Right lobe of liver (tissue), 6 donors: ENCODE measurements at regions not wholly inside any gene's neighbourhood (a gene's known extent, or its start where the extent isn't known, plus 50 kb on each side); places are given as distances from the start of the nearest gene placed in this dataset.
"Not testable (repeated sequence)": the region's sequence is repeated elsewhere in the genome, so short reads cannot be mapped to it uniquely, and the experiment has no call there.

Source experiments
- ATAC-seq, 4 donors: fragments of 200-7000 bp; cut with Tn5 transposase; one replicate each; pipeline ENCODE4 v1.9.1; 2020; ENCODE audit warnings: mild to moderate bottlenecking in 4 of 4, moderate library complexity in 4 of 4
- DNase-seq, 3 donors: peaks; one replicate each; pipeline ENCODE4 v3.0.0-alpha.2; 2020
- H3K27ac ChIP-seq, 3 donors: fragments of 200-600 bp; one replicate each; pipeline ENCODE4 v1.8.0; 2022
- H3K27me3 ChIP-seq, 2 donors: fragments of 200-600 bp; one replicate each; pipeline ENCODE4 v1.8.0; 2022
- H3K36me3 ChIP-seq, 4 donors: fragments of 200-600 bp; sonication (generic) in 1 of 4; one replicate each; pipeline versions ENCODE4 v1.5.1 to v1.8.0; 2017 to 2022; ENCODE audit warnings: control low read depth in 1 of 4
- H3K4me1 ChIP-seq, 4 donors: fragments of 200-600 bp; sonication (generic) in 1 of 4; one replicate each; pipeline versions ENCODE4 v1.5.1 to v1.8.0; 2017 to 2022; ENCODE audit warnings: control low read depth in 1 of 4
- H3K4me3 ChIP-seq, 3 donors: fragments of 200-600 bp; one replicate each; pipeline ENCODE4 v1.8.0; 2022
- H3K9me3 ChIP-seq, 4 donors: fragments of 200-600 bp; sonication (generic) in 1 of 4; one replicate each; pipeline versions ENCODE4 v1.5.1 to v1.8.0; 2017 to 2022; ENCODE audit warnings: control low read depth in 1 of 4
- POLR2A ChIP-seq: fragments of 450-650 bp; IDR thresholded peaks from one replicate; pipeline ENCODE4 v1.6.1; 2017; ENCODE audit warnings: antibody characterized with exemption, mild to moderate bottlenecking
- WGBS: methylation state at CpG from one replicate; pipeline ENCODE4 v1.1.6; 2018; ENCODE audit warnings: low coverage, low lambda C conversion rate; ENCODE audit not compliant: insufficient coverage; ENCODE audit errors: missing lambda C conversion rate; 5-methylcytosine and 5-hydroxymethylcytosine counted together
- intact Hi-C, 2 donors: fragments of 100-400 bp; cut with DNase I; formaldehyde crosslinking; loops; one replicate each; pipeline versions ENCODE4 v1.11.2 to v1.14.1; 2022
- TF ChIP-seq, protein P1 (sequence below), 4 donors: fragments of 200-600 bp in 3 of 4; fragments of 450-650 bp in 1 of 4; IDR thresholded peaks; one replicate each; pipeline versions ENCODE4 v1.5.1 to v1.8.0; 2016 to 2022; ENCODE audit warnings: antibody characterized with exemption in 4 of 4, mild to moderate bottlenecking in 2 of 4
- donor health status: DM: no; HTN: yes; CAD: no.
- donor health status: DM: no; HTN: no; CAD: no.
- donor health status: DM: no; HTN: no; CAD: no.
- donor health status: DM: no; HTN: yes; CAD: no.
- donor health status: DM: no; HTN: yes; CAD: no.

GRCh38 chr9:134570711-134571325, 70.8 kb upstream of the COL5A1 start:
- Histone ChIP-seq H3K36me3 (no peaks in the 10 kb centered on the region), H3K4me1 (no peaks in the 10 kb centered on the region), H3K9me3 (no peaks in the 10 kb centered on the region), H3K27me3 (no peaks in the 10 kb centered on the region), H3K4me3 (no peak overlapping the region), H3K27ac (no peak overlapping the region)
- intact Hi-C loops: no loop called here
- DNase-seq: peak; percentile 10 to 30 (median 28)
- ATAC-seq: peak in 1 of 4 donors; percentile 7
- TF ChIP-seq POLR2A: no peak
- TF ChIP-seq, protein P1, sequence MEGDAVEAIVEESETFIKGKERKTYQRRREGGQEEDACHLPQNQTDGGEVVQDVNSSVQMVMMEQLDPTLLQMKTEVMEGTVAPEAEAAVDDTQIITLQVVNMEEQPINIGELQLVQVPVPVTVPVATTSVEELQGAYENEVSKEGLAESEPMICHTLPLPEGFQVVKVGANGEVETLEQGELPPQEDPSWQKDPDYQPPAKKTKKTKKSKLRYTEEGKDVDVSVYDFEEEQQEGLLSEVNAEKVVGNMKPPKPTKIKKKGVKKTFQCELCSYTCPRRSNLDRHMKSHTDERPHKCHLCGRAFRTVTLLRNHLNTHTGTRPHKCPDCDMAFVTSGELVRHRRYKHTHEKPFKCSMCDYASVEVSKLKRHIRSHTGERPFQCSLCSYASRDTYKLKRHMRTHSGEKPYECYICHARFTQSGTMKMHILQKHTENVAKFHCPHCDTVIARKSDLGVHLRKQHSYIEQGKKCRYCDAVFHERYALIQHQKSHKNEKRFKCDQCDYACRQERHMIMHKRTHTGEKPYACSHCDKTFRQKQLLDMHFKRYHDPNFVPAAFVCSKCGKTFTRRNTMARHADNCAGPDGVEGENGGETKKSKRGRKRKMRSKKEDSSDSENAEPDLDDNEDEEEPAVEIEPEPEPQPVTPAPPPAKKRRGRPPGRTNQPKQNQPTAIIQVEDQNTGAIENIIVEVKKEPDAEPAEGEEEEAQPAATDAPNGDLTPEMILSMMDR (IDR thresholded peaks at IDR 0.05): no peak
- 70% methylated on average over 5 of the region's 18 CpGs for WGBS

- no peak for TF ChIP-seq POLR2A
- TF ChIP-seq, protein P1 (IDR thresholded peaks at IDR 0.05): no peak
- Histone ChIP-seq H3K36me3 (no peaks in the 10 kb centered on the region), H3K9me3 (no peaks in the 10 kb centered on the region), H3K27me3 (no peaks in the 10 kb centered on the region), H3K27ac (no peak overlapping the region), H3K4me3 (no peak overlapping the region), H3K4me1 (no peaks in the 10 kb centered on the region)
- peak in 2 of 4 donors; percentile 32 to 34 for ATAC-seq
- intact Hi-C loops: no loop called here
- DNase-seq: peak in 2 of 3 donors; percentile 2 to 26
- WGBS: 46% methylated on average over 7 of the region's 12 CpGs
Observed at GRCh38 chr9:134571326-134571931, 70.2 kb upstream of the COL5A1 start.

DNA sequence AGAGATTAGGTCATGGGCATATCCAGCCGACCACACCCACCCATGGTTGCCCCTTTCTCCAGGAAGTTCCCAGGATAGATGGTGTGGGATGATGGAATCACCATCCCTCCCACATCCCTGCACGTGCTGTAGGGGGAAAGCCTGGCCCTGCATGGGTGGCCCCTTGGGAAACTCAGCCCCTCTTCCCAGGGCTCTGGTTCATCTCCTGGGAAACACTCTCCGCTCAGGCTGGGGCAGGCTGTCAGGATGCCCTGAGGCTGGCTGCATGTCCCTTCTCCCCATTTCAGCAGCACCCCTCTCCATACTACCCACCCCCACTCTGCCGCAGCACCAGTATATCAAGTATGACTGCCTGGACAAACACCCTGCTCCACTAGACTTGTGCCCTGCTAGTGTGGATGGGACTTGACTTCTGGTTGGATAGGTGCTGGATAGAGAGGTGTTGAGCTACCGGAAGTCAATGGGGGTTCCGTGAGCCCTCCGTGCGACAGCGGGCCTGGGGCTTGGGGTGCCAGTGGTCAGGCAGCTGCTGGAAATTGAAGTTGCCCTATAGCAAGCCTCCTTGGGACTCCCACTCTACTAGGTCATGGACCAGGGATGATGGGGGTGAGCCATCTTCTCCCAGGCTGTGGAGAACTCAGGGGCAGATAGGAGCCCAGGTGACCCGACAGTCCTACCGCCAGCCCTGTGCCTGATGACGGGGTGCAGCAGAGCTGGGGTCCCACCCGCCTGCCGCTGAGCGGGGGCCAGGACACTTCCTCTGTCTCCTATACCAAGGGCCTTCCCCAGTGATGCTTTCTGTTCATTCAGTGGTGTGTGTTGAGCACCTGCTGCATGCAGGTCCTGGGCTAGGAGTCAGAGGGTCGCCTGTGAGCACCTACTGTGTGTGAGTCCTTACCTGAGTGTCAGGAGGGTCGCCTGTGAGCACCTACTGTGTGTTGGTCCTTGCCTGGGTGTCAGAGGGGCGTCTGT, 69.4 kb upstream of the COL5A1 start:
- ATAC-seq (peak in 3 of 4 donors; percentile 48 to 58 (median 51)), DNase-seq (peak; percentile 8 to 39 (median 31))
- 62% methylated on average over 5 of the region's 18 CpGs for WGBS
- H3K9me3 ChIP-seq: no peaks in the 10 kb centered on the region
- H3K36me3 ChIP-seq: no peaks in the 10 kb centered on the region
- no peak overlapping the region for H3K4me3 ChIP-seq
- no peaks in the 10 kb centered on the region for H3K4me1 ChIP-seq
- no peak for TF ChIP-seq POLR2A
- TF ChIP-seq, protein P1 (IDR thresholded peaks at IDR 0.05): no peak
- H3K27me3 ChIP-seq: no peaks in the 10 kb centered on the region
- H3K27ac ChIP-seq: no peak overlapping the region
- intact Hi-C loops: no loop called here

DNA sequence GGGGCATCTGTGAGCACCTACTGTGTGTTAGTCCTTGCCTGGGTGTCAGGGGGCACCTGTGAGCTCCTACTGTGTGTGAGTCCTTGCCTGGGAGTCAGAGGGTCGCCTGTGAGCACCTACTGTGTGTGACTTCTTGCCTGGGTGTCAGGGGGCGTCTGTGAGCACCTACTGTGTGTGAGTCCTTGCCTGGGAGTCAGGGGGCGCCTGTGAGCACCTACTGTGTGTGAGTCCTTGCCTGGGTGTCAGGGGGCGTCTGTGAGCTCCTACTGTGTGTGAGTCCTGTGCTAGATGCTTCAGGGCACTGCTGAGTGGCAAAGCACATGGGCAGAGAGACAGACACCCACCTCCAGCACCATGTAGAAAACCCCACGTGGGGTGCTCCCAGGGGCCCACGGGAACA, 66.9 kb upstream of the COL5A1 start:
- H3K27ac ChIP-seq, H3K9me3 ChIP-seq, DNase-seq, intact Hi-C loops, H3K27me3 ChIP-seq, H3K36me3 ChIP-seq, H3K4me3 ChIP-seq, H3K4me1 ChIP-seq, ATAC-seq: not testable (repeated sequence)
- 83% methylated on average over 2 of the region's 6 CpGs for WGBS
